Sciatic nerve (tissue), 2 donors: ENCODE measurements at regions not wholly inside any gene's neighbourhood (a gene's known extent, or its start where the extent isn't known, plus 50 kb on each side); places are given as distances from the start of the nearest gene placed in this dataset.

Experiments
- ATAC-seq: fragments of 200-7000 bp; cut with Tn5 transposase; one replicate; pipeline ENCODE4 v1.9.1; 2020; ENCODE audit warnings: mild to moderate bottlenecking, moderate library complexity
- DNase-seq: peaks from one replicate; pipeline ENCODE4 v3.0.0-alpha.2; 2020; ENCODE audit warnings: low spot score
- intact Hi-C: fragments of 100-400 bp; cut with DNase I; formaldehyde crosslinking; loops from one replicate; pipeline ENCODE4 v1.14.2; 2022
- donor health status: DM: no; HTN: no; CAD: no.
- donor health status: DM: no; HTN: no; CAD: no.

DNA sequence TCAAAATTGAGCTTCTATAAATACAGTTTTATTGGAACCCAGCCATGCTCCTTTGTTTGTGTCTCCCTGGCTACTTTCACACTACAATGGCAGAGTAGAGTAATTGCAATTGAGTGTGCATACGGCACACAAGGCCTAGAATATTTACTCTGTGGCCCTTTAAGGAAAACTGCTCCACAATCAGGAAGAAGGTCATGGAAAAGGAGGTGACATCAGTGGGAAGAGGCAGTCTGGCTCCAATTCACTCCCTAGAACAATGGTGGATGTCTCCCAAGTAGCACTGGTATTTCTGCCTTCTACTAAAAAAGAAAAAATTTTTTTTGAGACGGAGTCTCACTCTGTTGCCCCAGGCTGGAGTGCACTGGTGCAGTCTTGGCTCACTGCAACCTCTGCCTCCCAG lies 51.3 kb downstream of the KRTAP19-8 start:
- DNase-seq = no peak
- intact Hi-C loops = no loop called here
- no peak for ATAC-seq

DNA sequence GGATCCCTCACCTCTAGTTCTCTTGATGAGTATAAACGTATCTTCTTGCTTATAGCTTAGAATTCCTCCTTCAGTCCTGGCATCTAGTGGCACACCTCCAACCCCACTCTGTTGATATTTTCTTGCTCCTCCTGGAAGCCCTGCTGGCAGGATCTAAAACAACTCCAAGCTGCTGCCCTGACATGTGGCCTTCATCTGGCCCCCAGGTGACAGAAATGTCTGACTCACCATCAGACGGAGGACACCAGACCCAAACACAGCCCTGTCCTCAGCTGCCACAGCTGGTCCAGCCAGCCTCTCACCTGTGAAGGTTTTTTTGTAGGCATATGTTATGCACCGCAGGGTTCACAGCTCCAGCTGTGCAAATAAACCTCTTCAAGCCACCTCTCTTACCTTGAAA lies 53.4 kb downstream of the KRTAP19-8 start:
- ATAC-seq (no peak), DNase-seq (no peak)
- intact Hi-C loops = no loop called here

DNA sequence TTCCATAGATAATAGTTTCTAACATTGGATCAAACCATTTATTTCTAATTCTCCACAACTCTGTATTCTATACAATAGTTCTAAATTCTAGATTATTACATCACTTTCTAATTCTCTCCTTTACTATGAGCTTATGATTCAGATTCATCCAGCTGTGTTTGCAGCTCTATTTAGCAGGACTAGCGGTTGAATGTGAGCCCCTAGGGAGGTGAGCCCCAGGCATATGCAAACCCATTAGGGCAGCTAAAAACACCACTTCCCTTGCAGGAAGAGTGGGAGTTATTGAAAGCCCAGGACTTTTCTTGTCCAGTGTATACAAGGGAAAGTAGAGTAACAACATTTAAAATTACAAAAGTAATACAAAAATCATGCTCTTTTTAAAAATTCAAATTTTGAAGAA lies 56.9 kb downstream of the KRTAP19-8 start:
- intact Hi-C loops = no loop called here
- DNase-seq = no peak
- no peak for ATAC-seq

- intact Hi-C loops = no loop called here
- no peak for DNase-seq
- ATAC-seq = no peak
Measured at GRCh38 chr21:30979054-30979453, 59.2 kb downstream of the KRTAP19-8 start.

GRCh38 chr21:30964283-30964682 lies 74.0 kb downstream of the KRTAP19-8 start:
- intact Hi-C loops = loop anchor here (2.0 kb wide), 1 partner anchor 31 kb away; no protein-coding TSS in a partner anchor

DNA sequence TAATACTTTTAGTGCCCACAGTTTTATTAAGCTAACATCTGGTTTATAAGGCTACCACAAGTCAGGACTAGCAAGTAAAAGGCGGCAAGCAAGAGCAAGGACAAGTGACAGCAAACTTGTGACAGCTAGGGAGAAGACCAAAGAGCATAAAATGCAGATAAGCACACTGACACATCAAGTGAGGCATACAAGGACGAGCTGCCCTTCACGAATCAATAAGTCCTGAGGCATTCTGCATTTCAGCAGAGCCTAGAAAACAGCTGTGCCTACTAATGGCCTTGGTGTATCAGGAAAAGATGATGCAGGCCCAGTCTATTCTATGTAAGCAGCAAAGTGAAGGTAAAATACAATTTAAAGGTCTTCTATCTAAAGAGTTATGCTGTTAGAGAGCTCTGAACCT lies 74.8 kb downstream of the KRTAP19-8 start:
- intact Hi-C loops = no loop called here
- DNase-seq = no peak
- no peak for ATAC-seq

More at GRCh38 chr21:30964283-30964682, 74.0 kb downstream of the KRTAP19-8 start:
- DNase-seq (no peak), ATAC-seq (no peak)

GRCh38 chr21:30962013-30962412 lies 76.3 kb downstream of the KRTAP19-8 start:
- intact Hi-C loops = no loop called here
- no peak for DNase-seq
- ATAC-seq = no peak

DNA sequence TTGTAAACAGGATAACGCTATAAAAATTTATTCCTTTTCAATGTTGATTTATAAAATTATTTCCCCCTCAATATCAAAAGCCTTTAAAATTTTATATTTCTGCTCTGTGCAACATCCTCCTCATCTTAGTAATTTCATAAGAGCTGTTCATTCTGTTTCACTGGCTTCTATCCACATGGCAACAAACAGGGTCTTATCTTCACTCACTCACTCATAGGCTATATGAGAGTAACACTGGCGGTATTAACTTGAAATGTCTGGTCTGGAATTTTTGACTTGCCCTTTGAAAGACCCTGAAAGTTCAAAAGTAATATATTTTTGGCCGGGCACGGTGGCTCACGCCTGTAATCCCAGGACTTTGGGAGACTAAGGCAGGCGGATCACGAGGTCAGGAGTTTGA lies 77.4 kb upstream of the KRTAP11-1 start:
- ATAC-seq = no peak
- DNase-seq = no peak
- intact Hi-C loops = no loop called here

- DNase-seq (no peak), ATAC-seq (no peak)
- intact Hi-C loops = no loop called here
Measured at GRCh38 chr21:30957010-30957409, 75.6 kb upstream of the KRTAP11-1 start.

GRCh38 chr21:30953605-30954004 lies 72.2 kb upstream of the KRTAP11-1 start:
- DNase-seq (no peak), ATAC-seq (no peak)
- intact Hi-C loops = no loop called here

DNA sequence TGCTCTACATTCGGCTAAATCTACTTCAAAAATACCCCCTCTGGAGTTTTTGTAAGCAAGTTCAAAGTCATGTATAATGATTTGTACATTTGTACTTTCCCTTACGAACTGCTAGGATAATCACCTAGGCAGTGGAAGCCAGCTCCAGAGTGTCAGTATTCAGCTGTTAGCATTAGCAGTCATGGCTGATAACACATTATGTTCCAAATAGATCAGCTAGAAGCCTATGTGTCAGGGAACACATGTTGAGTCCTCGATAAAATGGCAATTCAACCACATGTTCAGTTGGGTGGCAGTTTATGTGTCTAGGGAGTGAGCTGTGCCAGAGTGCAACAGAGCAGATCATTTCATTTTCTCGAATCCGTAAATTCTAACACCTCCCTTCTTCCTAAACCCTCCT lies 65.8 kb upstream of the KRTAP11-1 start:
- intact Hi-C loops = no loop called here
- DNase-seq (no peak), ATAC-seq (no peak)

DNA sequence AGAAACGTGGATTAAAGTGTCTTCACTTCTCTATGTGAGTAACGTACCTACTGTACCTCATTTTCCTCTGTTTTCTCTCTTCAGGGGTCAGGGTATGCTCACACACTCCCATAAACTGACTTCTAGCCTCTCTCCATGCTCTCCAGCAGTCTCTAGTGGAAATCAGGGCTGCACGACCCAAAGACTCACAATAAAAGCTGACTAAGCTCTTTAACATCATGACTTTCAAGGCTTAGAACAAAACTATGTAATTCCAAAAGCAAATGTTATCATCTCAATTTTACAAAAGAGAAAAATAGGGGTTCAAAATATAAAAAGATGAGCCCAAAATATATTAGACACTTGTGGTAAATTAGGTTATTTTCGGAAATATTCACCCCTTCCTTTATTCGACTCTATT lies 62.5 kb upstream of the KRTAP11-1 start:
- ATAC-seq = no peak
- no peak for DNase-seq
- intact Hi-C loops = no loop called here

GRCh38 chr21:30943243-30943642 lies 61.9 kb upstream of the KRTAP11-1 start:
- intact Hi-C loops = no loop called here
- no peak for ATAC-seq
- DNase-seq = no peak

DNA sequence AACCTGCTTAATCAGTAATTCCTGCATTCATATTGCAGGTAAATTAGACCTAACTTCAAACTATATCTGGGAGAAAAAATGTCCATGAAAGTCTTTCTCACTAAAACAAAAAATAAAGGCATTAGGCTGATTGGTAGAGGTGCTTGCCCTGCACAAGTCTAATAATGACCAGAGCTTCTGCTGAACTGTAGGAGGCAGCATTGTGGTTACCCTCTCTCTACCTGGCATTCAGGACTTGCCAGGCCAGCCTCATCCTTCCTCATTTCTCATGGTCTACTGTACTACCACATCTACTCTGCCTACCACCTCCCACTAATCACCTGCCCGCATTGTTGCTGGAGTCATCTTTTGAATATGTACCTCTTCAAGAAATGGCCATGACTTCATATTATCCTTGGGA lies 60.8 kb upstream of the KRTAP11-1 start:
- intact Hi-C loops = no loop called here
- DNase-seq (no peak), ATAC-seq (no peak)

DNA sequence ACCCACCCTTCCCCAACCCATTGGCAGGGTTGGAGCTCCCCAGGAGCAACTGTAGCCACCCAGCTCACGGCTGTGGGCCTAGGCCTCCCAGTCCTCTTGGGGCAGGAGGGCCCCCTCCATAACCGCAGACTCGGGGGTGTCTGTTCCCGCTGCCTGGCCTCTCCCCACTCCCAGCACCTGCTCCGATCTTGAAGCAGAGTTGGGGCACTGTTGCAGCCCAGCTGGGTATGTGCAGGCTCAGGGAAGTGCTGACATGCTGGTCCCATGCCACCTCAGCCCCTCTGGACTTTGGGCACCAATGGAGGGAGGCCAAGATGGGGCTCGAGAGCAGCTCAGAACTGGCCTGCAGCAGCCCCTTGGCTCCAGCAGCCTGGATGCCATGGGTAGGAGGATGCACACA lies 54.8 kb upstream of the KRTAP11-1 start:
- no peak for DNase-seq
- ATAC-seq = no peak
- intact Hi-C loops = no loop called here

DNA sequence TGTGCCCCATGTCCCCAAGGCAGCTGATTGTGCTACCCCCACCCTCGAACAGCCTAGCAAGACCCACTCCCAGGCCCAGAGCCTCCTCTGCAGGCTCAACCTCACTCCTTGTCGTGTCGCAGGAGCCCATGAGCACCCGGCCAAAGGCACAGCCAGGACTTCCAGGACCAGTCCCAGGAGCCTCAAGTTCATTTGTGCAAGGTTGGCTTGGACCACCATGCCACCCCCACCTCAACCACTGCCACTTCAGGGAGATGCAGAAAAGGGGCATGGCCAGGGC lies 54.4 kb upstream of the KRTAP11-1 start:
- intact Hi-C loops = no loop called here
- no peak for ATAC-seq
- DNase-seq = no peak

DNA sequence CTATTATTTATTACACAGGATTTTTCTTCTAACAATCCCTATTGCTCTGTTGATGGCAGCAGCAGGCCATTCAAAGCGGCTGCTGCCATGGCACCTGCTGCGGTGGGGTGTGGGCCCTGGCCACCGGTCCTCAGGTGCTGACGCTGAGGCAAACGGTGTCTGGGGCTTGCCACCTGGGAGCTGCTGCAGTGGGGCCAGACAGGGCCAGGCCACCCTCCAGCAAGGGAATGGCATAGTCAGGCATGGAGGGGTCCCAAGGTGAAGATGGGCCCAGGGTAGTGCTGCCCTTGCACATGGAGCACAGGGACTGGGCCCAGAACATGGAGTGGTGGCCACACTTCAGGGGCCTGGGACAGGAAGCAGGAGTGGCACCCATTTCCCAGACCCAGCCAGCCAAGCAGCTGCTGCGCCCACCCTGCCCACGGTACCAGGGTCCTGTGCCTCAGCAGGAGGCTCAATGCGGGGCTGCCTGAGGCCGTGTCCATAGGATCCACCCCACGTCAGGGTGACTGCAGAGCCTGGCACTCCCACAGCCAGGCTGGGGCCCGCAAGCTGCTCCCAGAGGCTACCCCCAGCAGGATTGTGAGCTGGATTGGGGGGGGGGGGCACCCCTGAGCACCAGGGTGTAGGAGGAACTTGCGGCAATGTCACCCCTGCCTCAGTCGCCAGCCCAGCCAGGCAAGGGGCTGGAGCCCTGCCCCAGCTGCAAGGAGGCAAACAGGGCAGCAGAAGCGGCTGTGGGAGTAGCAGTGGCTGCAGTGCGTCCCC lies 53.9 kb upstream of the KRTAP11-1 start:
- no peak for ATAC-seq
- intact Hi-C loops = no loop called here
- DNase-seq = no peak

DNA sequence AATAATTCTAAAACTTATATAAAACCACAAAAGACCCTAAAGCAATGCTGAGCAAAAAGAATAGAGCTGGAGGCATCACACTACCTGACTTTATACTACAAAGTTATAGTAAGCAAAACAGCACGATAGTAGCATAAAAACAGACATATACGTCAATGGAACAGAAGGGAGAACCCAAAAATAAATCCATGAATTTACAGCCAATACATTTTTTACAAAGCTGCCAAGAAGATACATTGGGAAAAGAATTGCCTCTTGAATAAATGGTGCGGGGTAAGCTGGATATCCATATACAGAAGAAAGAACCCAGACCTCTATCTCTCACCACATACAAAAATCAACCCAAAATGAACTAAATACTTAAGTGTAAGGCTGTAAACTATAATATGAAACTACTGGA lies 51.3 kb upstream of the KRTAP11-1 start:
- DNase-seq (no peak), ATAC-seq (no peak)
- intact Hi-C loops = loop anchor here (2.0 kb wide), 1 partner anchor 32 kb away; no protein-coding TSS in a partner anchor
